ENCODE measurements at regions not wholly inside any gene's neighbourhood (a gene's known extent, or its start where the extent isn't known, plus 50 kb on each side); places are given as distances from the start of the nearest gene placed in this dataset.

DNA sequence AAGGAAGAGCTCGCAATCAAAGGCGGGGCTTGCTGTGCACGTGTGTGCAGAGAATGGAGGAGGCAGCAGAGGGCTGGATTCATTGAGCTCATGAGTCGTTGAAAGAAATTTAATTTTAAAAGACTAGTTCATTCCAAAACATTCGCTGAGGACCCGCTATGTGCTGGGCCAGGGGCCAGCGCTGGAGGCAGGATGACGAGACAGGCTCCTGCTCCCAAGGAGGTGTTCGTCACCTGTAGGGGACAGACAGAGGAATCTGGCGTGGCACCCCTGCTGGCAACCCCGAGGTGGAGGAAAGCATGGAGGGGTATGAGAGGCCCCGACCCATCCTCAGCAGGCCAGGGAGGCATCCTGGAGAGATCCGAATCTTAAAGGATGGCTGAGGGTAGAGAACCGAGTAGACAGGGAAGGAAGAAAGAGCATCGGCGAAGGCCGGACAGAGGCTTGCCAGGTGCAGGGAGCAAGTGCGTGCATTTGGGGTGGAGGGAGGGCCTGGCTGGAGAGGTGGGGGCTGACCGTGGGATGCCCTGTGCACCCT is 96.4 kb downstream of the CPZ start:
- TF ChIP-seq, protein P1, sequence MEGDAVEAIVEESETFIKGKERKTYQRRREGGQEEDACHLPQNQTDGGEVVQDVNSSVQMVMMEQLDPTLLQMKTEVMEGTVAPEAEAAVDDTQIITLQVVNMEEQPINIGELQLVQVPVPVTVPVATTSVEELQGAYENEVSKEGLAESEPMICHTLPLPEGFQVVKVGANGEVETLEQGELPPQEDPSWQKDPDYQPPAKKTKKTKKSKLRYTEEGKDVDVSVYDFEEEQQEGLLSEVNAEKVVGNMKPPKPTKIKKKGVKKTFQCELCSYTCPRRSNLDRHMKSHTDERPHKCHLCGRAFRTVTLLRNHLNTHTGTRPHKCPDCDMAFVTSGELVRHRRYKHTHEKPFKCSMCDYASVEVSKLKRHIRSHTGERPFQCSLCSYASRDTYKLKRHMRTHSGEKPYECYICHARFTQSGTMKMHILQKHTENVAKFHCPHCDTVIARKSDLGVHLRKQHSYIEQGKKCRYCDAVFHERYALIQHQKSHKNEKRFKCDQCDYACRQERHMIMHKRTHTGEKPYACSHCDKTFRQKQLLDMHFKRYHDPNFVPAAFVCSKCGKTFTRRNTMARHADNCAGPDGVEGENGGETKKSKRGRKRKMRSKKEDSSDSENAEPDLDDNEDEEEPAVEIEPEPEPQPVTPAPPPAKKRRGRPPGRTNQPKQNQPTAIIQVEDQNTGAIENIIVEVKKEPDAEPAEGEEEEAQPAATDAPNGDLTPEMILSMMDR (IDR thresholded peaks at IDR 0.05) = no peak
- TF ChIP-seq POLR2AphosphoS5 (IDR thresholded peaks at IDR 0.05) = no peak

All from upper lobe of left lung (tissue), 4 donors.